ENCODE measurements at regions not wholly inside any gene's neighbourhood (a gene's known extent, or its start where the extent isn't known, plus 50 kb on each side); places are given as distances from the start of the nearest gene placed in this dataset.

DNA sequence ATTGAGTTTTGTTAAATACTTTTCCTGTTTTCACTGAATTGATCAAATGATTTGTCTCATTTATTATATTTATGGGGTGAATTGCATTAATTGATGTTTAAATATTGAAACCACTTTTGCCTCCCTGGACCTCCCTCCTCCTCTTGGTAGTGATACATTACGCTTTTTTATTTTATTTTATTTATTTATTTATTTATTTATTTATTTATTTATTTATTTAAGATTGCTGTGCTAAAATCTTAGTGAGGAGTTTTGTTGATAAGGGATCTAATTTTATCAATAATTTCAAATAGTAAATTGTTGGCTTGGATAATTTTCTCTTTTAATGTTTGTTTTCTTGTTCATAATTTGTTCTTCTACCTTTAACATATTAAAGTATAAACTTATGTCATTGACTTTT is 1281.0 kb upstream of the NXPH2 start:
- no peak for DNase-seq (ENCODE audit: low read depth)

DNA sequence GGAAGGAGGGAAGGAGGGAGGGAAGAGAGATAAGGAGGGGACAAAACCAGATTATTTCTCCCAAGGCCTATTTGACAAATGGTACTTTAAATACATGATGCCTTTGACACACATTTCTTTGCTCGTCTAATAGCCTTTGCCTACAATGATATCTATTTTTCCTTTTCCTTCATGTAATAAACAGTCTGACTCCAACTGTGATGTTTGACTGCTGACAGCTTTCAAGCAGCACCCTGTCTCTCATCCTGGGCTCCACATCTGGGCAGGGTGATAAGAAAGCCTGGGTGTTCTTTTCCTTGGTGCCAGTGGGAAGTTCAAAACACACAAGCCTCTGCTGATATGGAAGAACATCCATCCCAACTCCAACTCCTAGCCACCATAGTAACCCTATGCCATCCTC is 1277.7 kb upstream of the NXPH2 start:
- no peak for DNase-seq (ENCODE audit: low read depth)

DNA sequence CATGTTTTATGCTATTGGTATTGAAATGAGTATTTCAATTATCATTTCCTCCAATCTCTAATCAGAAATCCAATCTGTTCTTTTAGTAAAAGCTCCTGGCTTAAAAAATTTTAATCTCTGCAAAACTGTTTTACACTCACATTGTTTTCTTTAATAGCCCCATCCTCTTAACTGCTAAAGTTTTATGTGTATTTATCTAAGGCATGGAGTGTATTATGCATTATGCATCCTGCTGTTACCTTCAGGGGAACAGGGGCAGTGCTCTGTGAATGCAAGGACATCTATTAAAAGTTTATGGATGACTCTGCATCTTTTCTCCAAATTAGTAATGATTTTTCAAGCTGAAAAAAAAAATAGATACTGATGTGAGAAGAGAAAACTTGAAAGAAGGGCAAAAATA is 1261.6 kb upstream of the NXPH2 start:
- DNase-seq (ENCODE audit: low read depth): no peak

DNA sequence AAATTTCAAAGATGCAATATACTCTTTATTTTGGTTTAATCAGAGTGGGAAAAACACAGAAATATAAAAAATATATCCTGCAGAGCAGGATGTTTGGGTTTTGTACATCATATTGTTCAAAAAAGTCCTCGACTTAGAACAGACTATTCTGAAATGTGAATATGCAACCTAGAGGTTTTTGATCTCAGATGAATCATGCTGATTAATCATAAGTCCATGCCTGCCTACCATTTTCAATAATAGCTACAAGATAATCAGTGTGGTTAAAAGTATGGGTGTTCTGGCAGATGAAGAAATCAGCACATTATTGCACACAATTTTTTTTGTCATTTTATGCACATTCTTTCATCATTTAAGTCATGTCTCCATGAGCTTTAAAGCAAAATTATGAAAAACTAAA is 1261.0 kb upstream of the NXPH2 start:
- DNase-seq (ENCODE audit: low read depth): no peak

DNA sequence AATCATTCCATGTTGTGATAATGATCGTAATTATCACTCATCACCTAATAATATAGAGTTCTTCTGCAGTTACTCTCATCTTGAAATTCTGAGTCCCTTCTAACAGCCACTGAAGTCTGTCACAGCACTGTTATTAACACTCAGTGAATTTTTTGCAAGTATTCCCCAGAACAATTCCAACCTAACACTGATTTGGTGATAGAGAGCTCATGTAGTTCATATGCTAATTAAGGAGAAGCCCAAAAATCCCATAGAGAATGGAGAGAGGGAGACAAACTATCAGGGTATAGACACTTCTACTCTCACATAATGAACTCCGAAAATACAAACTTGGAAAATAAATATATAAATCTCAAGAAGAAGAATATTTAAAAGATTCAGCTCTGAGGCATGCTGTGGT is 1253.4 kb upstream of the NXPH2 start:
- no peak for DNase-seq (ENCODE audit: low read depth)

DNA sequence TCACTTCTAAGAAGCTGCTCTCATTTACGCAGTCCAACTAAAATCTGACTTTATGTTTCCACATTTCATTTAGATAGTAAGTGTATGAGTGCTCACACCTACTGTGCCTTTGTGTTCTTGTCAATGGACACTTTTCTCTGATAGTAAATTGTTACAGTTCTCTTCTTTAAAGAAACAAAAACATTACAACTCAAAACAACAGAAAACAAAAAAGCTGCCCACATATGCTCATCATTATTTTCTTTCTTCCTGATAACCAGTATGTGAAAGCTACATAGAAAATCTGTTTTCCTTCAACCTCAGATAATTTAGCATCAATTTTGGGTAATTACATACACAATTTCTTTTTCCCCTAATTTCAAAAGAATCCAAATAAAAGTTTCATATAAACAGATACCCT is 1247.8 kb upstream of the NXPH2 start:
- no peak for DNase-seq (ENCODE audit: low read depth)

DNA sequence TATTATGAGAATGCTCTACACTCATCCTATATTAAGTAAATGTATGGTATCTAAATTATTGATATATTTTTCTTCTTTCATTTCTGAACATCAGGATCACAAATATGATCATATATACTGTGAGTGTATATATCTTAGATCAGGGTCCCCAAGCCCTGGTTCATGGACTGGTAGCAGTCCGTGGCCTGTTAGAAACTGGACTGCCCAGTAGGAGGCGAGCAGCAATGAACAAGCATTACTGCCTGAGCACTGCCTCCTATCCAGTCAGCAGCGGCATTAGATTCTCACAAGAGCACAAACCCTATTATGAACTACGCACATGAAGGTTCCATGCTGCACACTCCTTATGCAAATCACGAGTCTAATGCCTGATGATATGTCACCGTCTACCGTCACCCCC is 1247.1 kb upstream of the NXPH2 start:
- DNase-seq (ENCODE audit: low read depth): no peak

DNA sequence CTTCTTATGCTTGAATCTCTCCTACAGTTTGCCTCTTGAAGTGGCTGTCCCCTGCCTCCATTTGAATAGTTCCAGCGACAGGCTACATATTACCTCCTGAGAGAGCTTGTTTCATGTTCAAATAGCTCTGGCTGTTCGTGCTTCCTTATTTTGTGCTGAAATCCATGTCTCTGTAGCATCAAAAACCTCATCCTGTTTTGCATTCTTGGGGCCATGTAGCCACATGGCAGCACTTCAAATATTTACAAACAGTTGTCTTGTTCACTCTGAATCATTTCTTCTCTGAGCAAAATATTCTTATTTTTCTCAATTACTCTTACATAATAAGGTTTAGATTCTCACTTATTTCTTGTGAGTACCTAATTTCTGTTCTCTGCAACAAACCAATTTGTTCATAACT is 1243.1 kb upstream of the NXPH2 start:
- no peak for DNase-seq (ENCODE audit: low read depth)

DNA sequence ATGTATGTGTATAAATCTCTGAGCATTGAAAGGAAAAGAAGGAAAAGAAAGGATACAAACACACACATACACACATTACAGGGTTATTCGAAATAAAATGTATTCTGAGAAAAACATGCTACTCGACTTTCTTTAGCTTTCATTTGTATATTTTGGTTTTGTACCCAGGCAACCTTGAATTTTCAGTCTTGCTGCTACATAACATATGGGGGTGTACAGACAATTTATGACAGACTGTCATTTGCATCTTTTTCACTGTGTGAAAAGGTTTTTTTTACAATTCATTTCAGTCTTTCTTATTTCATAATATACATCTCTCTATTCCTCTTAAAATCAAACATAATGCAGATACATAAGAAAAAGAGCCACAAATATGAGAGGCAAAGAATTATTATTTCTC is 1238.4 kb upstream of the NXPH2 start:
- DNase-seq (ENCODE audit: low read depth): no peak

DNA sequence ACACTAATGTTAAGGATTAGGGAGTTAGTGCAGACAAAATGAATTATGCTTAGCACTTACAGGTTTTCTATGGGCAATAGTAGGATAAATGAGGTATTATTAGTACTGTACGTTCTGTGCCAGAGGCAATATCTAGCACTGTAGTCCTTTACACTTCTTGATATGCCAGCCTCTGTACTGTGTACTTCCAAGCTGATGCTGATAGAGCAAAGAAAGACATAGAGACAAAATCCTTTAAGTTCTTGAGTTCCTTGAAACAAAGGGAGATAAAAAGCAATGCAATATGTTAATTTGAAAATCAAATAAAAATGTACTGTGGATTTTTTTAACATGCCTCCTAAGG is 1234.0 kb upstream of the NXPH2 start:
- no peak for DNase-seq (ENCODE audit: low read depth)

DNA sequence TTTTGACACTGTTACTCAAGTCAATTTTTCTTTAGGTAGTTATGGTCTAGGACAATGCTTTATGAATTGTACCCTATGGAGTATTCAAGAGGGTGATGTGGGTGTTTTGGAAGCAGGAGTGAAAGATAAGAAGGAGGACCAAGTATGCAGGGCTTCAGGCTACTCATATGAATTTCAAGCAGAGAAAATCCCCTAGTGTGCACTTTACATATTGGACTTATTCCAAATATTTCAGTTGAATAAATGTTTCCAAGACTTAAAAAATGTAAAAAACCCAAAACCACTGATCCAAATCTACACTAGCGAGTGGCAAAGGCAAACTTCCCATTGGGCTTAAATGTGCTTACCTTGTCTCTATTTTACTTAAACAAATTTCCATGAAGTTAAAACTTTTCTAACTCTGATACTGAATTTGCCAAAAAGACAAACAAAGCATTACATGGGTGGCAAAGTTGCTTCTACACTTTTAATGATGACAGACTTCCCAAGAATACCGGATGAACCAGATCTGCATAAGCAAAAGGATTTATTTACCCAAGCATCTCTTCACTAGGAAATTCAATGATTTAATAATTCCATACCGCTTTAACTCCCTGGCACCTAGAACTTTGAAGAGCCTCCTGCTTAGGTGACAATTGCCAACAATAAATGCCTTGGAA is 1233.5 kb upstream of the NXPH2 start:
- DNase-seq (ENCODE audit: low read depth): no peak

DNA sequence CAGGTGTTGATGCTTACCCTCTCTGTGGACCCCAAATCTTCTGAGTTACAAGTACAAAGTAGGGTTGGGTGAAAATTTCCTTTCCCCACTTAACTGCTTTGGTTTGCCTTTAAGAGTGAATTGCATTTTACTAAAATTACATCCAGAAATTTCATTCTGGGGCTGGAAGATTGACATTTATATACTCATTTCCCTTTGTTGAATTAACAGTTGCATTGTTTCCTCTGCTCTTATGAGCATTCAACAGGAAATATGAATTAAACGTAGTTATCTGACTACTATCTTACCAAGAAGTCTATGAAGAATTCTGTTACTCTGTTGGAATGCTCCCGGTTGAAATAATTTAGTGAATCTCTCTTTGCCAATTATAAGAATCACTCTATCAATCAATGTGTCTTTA is 1231.1 kb upstream of the NXPH2 start:
- no peak for DNase-seq (ENCODE audit: low read depth)

DNA sequence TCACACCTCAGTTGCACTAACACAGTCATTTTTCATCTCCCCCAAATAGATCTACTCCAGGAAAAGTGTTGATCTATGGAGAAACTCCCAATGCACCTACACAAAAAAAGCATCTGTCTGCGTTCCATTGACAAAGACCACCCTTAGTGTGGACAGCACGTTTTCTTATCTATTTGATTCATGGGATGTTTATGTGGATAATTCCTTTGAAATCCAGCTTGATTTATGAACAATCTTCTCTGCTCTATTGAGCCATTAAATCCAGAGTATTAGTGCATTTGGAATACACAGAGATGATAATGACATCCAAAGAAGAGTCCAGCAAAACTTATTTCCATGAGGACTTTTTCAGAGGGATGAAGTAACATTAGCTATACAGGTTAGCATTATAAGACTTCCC is 1221.9 kb upstream of the NXPH2 start:
- DNase-seq (ENCODE audit: low read depth): no peak

DNA sequence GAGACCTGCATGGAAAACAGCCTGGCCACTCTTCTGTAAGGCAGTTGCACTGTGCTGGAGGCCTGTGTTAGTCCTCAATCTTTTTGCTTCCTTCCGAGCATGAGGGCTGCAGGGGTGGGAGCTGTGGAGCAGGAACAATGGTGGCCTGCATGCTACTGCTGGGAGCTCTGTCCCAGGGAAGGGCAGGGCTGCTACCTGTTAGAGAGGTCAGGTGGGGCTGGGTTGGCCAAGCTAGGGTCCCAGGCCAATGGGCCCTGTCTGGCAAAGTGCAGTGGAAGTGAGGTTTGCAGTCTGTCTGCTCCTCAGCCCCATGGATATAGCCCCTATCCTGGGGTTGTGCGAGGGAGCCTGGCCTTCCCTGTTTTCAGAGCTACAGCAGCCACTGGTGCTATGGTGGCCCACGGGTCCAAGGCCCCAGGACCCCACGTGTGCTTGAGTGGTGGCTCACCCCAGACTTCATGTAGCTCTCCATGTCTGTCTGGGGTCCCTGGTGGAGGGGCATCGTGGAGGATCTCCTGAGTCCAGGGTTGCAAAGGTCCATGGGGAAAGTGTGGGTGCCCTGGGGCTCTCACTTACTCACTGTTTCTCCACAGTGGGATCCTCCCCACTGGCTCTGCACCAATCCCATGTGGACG is 1212.6 kb upstream of the NXPH2 start:
- no peak for DNase-seq (ENCODE audit: low read depth)

DNA sequence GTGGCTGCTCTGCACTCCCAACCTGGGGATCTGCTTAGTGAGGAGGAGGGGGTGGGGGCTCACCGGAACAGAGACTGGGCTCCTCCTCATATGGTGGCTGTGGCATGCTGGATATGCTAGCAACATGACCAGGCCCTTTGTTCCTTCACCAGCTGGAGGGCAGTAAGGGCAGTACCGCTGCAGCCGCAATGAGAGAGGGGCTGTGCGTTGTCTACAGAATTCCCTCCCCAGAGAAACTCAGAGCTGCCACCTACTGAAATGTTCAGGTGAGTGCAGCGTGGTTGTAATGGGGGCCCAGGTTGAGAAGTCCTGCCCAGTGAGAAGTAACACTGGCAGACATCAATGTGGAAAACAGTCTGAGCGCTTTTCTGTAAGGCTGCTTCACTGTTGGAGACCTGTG is 1211.9 kb upstream of the NXPH2 start:
- DNase-seq (ENCODE audit: low read depth): no peak

DNA sequence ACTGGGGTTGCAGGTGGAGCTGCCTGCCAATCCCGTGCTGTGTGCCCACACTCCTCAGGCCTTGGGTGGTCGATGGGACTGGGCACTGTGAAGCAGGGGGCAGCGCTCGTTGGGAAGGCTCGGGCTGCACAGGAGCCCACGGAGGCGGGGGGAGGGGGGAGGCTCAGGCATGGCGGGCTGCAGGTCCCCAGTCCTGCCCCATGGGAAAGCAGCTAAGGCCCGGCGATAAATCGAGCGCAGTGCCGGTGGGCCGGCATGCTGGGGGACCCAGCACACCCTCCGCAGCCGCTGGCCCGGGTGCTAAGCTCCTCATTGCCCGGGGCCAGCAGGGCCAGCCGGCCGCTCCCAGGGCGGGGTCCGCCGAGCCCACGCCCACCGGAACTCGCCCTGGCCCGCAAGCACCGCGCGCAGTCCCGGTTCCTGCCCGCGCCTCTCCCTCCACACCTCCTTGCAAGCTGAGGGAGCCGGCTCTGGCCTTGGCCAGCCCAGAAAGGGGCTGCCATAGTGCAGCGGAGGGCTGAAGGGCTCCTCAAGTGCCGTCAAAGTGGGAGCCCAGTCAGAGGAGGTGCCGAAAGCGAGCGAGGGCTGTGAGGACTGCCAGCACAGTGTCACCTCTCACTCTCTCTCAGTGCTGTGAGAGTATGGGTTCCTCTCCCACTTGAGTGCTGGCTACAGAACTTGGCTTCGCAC is 1210.6 kb upstream of the NXPH2 start:
- DNase-seq (ENCODE audit: low read depth): no peak

DNA sequence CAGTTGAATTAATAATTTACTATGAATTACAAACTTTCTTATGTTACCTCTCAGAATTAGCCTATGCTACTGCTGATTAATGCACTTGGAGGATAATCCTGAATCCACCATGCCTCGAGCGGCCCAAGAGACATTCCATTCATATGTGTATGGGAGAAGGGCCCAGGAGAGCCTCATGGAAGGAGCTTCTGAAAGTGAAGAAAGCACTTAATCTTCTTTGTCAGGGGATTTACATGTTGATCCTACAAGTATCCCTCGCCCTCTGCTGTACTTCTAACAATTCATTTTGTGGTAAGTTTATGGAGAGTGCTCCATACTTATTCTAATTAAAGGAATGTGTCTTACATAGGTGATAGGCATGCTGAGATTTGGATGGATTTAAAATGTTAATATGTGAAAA is 1189.1 kb upstream of the NXPH2 start:
- DNase-seq (ENCODE audit: low read depth): no peak

DNA sequence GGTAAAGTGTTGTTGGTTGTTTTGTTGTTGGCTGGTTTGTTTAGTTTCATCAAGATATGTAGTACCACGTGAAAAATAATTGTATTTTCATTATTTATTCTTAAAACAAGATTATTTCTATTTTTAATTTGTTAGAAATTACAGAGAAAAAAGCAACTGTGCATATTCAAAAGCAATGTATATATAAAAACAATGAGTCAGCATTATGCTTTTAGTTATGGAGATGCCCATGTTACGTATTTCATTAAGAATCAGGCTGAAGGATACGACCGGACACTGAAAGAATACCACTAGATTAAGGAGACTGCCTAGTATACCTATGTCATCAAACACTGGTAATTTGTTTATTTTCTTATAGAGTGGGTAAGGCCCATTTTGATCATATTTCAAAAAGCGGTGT is 1188.4 kb upstream of the NXPH2 start:
- no peak for DNase-seq (ENCODE audit: low read depth)

DNA sequence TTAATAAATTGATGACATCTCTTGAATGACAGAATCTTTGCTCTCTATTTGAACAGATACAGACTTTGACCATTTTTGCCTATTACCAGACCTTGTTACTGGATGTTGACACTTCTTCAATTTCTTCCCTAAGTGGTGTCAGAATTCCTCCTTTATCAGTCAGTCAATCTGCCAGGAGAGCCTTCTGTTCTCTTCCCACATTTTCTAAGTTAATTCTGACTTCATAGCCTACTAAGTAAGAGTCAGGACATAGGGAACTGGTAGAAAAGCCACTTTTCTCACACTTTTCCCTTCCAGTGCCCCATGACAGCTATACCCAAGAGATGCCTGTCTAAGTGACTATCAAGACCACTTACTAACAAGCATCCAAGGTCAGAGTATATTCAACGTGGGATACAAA is 1187.5 kb upstream of the NXPH2 start:
- no peak for DNase-seq (ENCODE audit: low read depth)

DNA sequence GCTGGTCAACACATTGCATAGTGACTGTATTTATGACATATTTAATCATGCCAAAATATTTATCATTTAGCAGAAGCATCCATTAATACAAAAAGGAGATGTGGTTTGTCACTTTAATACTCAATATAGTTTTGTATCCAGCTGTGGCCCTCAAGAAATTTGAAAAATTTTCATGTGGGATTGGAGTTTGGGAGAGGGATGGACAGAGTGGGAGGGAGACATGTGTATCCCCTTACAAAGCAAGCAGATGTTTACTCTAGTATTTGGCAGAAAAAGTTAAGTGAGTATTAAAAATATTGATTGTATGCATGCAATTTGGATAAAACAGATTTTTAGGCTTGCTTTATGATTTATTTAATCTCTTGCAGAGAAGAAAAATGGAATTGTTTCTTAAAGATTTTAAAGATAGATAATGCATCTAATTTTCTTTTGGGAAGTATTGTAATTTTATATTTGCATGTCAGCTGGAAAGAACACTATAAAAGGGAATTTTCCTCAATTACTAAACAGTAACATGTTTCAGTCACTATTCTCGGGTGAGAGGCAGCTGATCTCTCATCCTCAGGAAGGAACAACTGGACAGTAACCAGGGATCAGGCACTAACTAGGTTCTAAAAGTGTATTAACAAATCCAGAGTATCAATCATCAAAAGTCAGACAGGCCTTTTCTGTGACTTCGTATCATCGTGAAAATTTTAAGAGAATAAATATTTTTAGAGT is 1184.7 kb upstream of the NXPH2 start:
- no peak for DNase-seq (ENCODE audit: low read depth)

DNA sequence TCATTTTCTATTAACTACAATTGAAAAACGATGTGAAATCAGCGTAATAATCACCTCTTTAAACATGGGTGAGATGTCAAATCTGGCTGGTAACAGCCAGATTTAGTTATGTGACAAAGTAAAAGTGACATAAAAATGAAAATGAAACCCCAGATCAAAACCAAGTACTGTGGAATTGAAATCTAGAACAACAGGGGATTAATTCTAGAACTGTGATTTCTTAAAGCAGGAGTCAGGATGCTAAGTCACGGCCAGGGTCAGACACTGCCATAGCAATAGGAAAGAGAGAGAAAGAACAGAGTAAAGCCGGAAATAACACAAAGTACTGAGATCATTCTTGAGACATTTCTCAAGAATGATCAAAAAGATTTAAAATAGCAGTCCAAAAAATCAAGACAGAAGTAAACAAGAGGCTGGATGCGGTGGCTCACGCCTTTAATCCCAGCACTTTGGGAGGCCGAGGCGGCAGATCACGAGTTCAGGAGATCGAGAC is 1183.7 kb upstream of the NXPH2 start:
- no peak for DNase-seq (ENCODE audit: low read depth)

DNA sequence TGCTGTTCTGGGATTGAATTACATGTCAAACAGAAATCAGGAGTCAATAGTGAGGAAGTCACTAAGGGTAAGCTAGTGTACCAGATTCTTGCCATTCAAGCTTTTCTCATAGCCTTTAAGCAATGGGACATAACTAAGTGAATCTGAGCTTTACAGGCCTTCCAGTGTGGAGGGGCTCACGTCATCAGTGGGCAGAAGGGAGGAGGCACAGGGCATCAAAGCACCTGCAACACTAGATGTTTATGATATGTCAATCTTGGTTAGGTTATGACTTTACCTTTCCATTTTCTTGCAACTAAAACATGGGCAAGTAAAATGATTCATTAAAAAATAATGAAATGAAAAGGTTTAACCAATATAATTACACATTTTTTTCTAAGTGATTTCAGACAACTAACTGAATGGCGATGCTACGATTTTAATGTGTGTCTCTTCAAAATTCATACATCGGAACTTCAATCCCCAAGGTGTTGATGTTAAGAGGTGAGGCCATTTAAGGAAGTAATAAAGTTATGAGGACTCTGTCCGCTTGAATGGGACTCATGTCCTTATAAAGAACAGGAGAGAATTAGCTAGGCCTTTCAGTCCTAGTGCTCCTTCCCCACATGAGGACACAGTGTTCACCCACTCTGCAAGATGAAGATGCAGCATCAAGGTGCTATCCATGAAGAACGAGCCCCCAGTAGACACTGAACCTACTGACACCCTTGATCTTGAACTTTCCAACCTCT is 1169.2 kb upstream of the NXPH2 start:
- DNase-seq (ENCODE audit: low read depth): no peak

All from EH (cell line).